NCI-H82 treated with DMSO at 0.1 percent for 48 hours (cell line): ENCODE measurements at regions not wholly inside any gene's neighbourhood (a gene's known extent, or its start where the extent isn't known, plus 50 kb on each side); places are given as distances from the start of the nearest gene placed in this dataset.

Source experiments
- DNase-seq: peaks from one replicate; lab custom pipeline; 2025; ENCODE audit not compliant: unreplicated experiment; lab: John Stamatoyannopoulos, UW

- DNase-seq, result no peak
These were observed 389.0 kb upstream of the LMCD1 start for GRCh38 chr3:8112587-8112986.

GRCh38 chr3:8113626-8114025 is 388.0 kb upstream of the LMCD1 start:
- DNase-seq, result no peak

- no peak for DNase-seq
These were observed 372.9 kb upstream of the LMCD1 start for GRCh38 chr3:8128686-8129085.

GRCh38 chr3:8136553-8136952 is 365.1 kb upstream of the LMCD1 start:
- no peak for DNase-seq

GRCh38 chr3:8143186-8143585 is 358.4 kb upstream of the LMCD1 start:
- DNase-seq, result no peak

GRCh38 chr3:8145661-8146060 is 356.0 kb upstream of the LMCD1 start:
- no peak for DNase-seq

- DNase-seq, result no peak
These were observed 353.9 kb upstream of the LMCD1 start for GRCh38 chr3:8147711-8148110.

- no peak for DNase-seq
These were observed 348.7 kb upstream of the LMCD1 start for GRCh38 chr3:8152821-8153418.

GRCh38 chr3:8153800-8154199 is 347.8 kb upstream of the LMCD1 start:
- no peak for DNase-seq

GRCh38 chr3:8154617-8155016 is 347.0 kb upstream of the LMCD1 start:
- DNase-seq, result peak; percentile 30

- DNase-seq, result no peak
These were observed 345.5 kb upstream of the LMCD1 start for GRCh38 chr3:8156138-8156537.

GRCh38 chr3:8156831-8157230 is 344.8 kb upstream of the LMCD1 start:
- no peak for DNase-seq

GRCh38 chr3:8157640-8158039 is 344.0 kb upstream of the LMCD1 start:
- no peak for DNase-seq

- no peak for DNase-seq
These were observed 337.5 kb upstream of the LMCD1 start for GRCh38 chr3:8164145-8164544.

- no peak for DNase-seq
These were observed 335.6 kb upstream of the LMCD1 start for GRCh38 chr3:8166014-8166413.

- peak; percentile 6 for DNase-seq
These were observed 330.6 kb upstream of the LMCD1 start for GRCh38 chr3:8170971-8171508.

- no peak for DNase-seq
These were observed 327.7 kb upstream of the LMCD1 start for GRCh38 chr3:8173892-8174291.

- DNase-seq, result peak; percentile 14
These were observed 324.7 kb upstream of the LMCD1 start for GRCh38 chr3:8176759-8177483.

GRCh38 chr3:8178516-8178915 is 323.1 kb upstream of the LMCD1 start:
- DNase-seq, result peak; percentile 20

GRCh38 chr3:8182904-8183303 is 318.7 kb upstream of the LMCD1 start:
- DNase-seq, result no peak

- DNase-seq, result no peak
These were observed 318.0 kb upstream of the LMCD1 start for GRCh38 chr3:8183627-8184026.

- DNase-seq, result no peak
These were observed 315.4 kb upstream of the LMCD1 start for GRCh38 chr3:8186213-8186612.

- no peak for DNase-seq
These were observed 313.6 kb upstream of the LMCD1 start for GRCh38 chr3:8187996-8188395.
